Neural cell (in vitro differentiated cells): ENCODE measurements at regions not wholly inside any gene's neighbourhood (a gene's known extent, or its start where the extent isn't known, plus 50 kb on each side); places are given as distances from the start of the nearest gene placed in this dataset.

Experiments used
- CTCF ChIP-seq: fragments of 450-650 bp; IDR thresholded peaks from 2 replicates; pipeline ENCODE4 v1.5.1; 2014; ENCODE audit warnings: antibody characterized with exemption, mild to moderate bottlenecking, moderate library complexity; ENCODE audit not compliant: poor library complexity, severe bottlenecking
- EP300 ChIP-seq: fragments of 450-650 bp; conservative IDR thresholded peaks from 2 replicates; pipeline ENCODE4 v1.6.1; 2014; ENCODE audit warnings: antibody characterized with exemption, mild to moderate bottlenecking, moderate library complexity; ENCODE audit not compliant: poor library complexity, severe bottlenecking
- EZH2 ChIP-seq: fragments of 200-600, 300-800 bp; shearing (Covaris generic), sonication (generic); IDR thresholded peaks from 2 replicates; pipeline ENCODE4 v1.6.1; 2014; ENCODE audit warnings: antibody characterized with exemption, low read length, borderline replicate concordance, mild to moderate bottlenecking; ENCODE audit not compliant: insufficient read depth, poor library complexity, severe bottlenecking
- MXI1 ChIP-seq: fragments of 450-650 bp; conservative IDR thresholded peaks from 2 replicates; pipeline ENCODE4 v1.6.1; 2014; ENCODE audit warnings: antibody characterized with exemption, mild to moderate bottlenecking; ENCODE audit not compliant: poor library complexity, severe bottlenecking
- POLR2AphosphoS5 ChIP-seq: IDR thresholded peaks from 2 replicates; pipeline ENCODE4 v1.6.1; 2012
- RAD21 ChIP-seq: fragments of 450-650 bp; conservative IDR thresholded peaks from 2 replicates; pipeline ENCODE4 v1.6.1; 2014; ENCODE audit warnings: antibody characterized with exemption, mild to moderate bottlenecking, moderate library complexity
- SMC3 ChIP-seq: fragments of 450-650 bp; conservative IDR thresholded peaks from 2 replicates; pipeline ENCODE4 v1.6.1; 2014; ENCODE audit warnings: antibody characterized with exemption, mild to moderate bottlenecking, moderate library complexity; ENCODE audit not compliant: poor library complexity

GRCh38 chr12:107368586-107368985 is 275.2 kb upstream of the CRY1 start:
- TF ChIP-seq CTCF (no peak), EZH2 (no peak), EP300 (no peak), MXI1 (no peak), RAD21 (no peak), POLR2AphosphoS5 (no peak), SMC3 (no peak)
